ENCODE measurements at regions not wholly inside any gene's neighbourhood (a gene's known extent, or its start where the extent isn't known, plus 50 kb on each side); places are given as distances from the start of the nearest gene placed in this dataset.

DNA sequence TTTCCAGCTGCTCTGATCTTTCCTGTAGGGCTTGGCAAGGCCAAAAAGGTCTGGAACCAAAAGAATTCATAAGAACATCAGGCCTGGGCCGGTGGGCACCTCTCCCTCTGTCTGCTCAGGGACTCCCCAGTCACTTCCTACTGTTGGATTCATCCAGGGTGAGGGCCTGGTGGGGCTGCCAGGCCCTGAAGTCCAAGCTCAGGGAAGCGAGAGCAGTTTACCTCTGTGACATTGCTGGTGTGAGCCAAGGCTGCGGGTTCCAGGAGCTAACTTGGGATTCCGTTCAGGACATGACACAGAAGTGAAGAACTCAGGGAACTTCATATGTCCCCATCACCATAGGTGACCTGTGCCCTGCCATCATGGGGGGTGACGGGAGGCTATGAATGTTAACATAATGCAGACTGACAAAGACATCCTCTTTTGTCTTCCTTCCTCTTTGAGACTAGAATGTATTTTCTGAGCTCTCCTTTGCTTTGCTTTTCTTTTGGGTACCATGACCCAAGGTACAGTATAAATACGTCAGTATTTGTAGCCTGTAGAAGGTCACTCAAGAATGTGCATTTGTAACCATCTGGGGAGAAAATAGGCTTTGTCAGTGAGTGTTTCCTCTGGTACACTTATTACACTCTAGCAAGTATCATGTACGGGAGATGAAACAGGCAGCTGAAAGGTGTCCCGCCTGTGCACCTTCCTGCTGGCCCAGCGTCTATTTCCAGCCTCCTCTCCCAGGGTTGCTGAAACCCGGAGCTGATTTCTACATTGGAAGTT lies 130.5 kb upstream of the SLC1A4 start:
- peak; percentile 65 for DNase-seq (ENCODE audit: low read depth)
- no peak for TF ChIP-seq POLR2A (IDR thresholded peaks at IDR 0.05; ENCODE audit: extremely low read depth, insufficient read length)
- TF ChIP-seq, protein P1, sequence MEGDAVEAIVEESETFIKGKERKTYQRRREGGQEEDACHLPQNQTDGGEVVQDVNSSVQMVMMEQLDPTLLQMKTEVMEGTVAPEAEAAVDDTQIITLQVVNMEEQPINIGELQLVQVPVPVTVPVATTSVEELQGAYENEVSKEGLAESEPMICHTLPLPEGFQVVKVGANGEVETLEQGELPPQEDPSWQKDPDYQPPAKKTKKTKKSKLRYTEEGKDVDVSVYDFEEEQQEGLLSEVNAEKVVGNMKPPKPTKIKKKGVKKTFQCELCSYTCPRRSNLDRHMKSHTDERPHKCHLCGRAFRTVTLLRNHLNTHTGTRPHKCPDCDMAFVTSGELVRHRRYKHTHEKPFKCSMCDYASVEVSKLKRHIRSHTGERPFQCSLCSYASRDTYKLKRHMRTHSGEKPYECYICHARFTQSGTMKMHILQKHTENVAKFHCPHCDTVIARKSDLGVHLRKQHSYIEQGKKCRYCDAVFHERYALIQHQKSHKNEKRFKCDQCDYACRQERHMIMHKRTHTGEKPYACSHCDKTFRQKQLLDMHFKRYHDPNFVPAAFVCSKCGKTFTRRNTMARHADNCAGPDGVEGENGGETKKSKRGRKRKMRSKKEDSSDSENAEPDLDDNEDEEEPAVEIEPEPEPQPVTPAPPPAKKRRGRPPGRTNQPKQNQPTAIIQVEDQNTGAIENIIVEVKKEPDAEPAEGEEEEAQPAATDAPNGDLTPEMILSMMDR (IDR thresholded peaks at IDR 0.05; ENCODE audit: low read depth, low read length): no peak
- TF ChIP-seq, protein P2, sequence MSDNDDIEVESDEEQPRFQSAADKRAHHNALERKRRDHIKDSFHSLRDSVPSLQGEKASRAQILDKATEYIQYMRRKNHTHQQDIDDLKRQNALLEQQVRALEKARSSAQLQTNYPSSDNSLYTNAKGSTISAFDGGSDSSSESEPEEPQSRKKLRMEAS (IDR thresholded peaks at IDR 0.05; ENCODE audit: low read depth, low read length): no peak
- TF ChIP-seq MYC (IDR thresholded peaks at IDR 0.05; ENCODE audit: low read depth, low read length): no peak
- H3K4me3 ChIP-seq (ENCODE audit: low read depth, low read length): peak overlapping the region; percentile 30

DNA sequence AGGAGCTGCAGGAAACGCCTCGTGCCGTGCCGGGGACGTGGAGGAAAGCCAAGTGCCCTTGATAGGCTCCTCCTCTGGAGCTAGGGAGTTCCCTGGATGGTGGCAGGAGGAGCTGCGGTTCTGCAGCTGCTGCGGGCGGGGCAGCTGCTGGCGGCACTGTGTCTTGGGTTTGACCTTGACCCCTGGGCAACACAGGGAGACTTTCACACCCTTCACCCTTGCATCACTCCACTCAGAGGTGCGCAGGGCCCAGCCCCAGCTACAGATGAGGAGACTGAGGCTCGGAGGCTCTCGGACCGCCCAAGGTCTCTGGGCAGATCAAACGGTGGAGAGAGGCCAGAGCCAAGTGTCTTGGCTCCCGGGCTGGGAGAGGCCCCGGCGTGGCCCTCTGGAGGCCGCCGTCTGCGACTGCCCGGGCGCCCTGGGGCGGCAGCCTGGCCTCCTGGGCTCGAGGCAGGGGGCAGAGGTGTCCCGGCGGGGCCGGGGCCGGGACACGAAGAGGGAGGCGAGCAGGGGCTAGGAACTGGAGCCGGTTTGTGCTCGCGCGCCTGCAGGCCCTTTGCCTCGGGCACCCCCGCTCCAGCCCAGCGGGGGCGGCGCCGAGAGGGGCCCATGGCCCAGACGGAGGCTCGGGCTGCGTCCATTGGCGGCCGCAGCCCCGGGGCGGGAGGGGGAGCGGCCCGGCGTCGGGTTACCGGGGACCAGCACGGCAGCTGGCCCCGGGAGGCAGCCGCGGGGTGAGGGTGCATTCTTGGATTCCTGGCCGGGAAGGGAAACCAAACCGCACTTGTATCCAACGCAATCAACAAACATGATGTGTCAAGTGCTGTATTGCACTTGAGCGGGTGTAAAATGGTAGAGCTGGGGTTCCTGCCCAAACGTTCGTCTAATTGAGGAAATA lies 129.6 kb upstream of the SLC1A4 start:
- H3K4me3 ChIP-seq (ENCODE audit: low read depth, low read length): peak overlapping the region; percentile 55
- peak; percentile 91 for DNase-seq (ENCODE audit: low read depth)
- TF ChIP-seq, protein P2 (IDR thresholded peaks at IDR 0.05; ENCODE audit: low read depth, low read length): 0 out of 2 replicates have a peak, but pooled peaks have one; percentile 51
- TF ChIP-seq, protein P1 (IDR thresholded peaks at IDR 0.05; ENCODE audit: low read depth, low read length): no peak
- peak; percentile 65 for TF ChIP-seq POLR2A (IDR thresholded peaks at IDR 0.05; ENCODE audit: extremely low read depth, insufficient read length)
- TF ChIP-seq MYC (IDR thresholded peaks at IDR 0.05; ENCODE audit: low read depth, low read length): no peak; the same call in 1 of the 2 replicates

DNA sequence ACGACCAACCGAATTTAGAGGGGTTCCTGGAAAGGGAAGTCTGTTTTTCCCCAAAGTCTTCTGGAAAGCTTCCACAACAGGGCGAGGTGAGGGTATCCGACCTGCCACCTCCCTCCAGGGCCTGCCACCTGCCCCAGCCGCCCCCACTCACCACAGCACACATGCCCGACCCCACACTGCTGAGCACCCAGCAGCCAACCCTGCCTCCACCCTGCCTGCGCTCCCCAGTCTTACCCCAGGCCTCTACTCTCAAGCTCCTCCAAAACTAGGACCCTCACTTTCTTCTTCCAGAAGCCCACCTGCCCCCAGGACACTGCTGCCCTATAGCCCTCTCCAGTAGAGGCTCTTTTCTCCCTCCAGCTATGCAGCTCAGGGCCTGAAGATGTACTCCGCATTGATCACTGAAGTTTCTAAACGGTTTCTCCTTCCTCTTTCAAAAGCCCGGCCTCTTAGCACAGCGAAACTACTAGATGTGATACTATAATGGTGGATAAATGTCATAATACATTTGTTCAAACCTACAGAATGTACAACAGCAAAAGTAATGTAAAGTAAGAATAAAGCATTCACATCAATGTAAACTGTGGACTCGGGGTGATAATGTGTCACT lies 128.8 kb upstream of the SLC1A4 start:
- H3K4me3 ChIP-seq (ENCODE audit: low read depth, low read length): peak overlapping the region; percentile 55
- DNase-seq (ENCODE audit: low read depth): peak; percentile 70
- TF ChIP-seq MYC (IDR thresholded peaks at IDR 0.05; ENCODE audit: low read depth, low read length) (no peak; the same call in 1 of the 2 replicates), POLR2A (IDR thresholded peaks at IDR 0.05; ENCODE audit: extremely low read depth, insufficient read length) (no peak)
- TF ChIP-seq, protein P1 (IDR thresholded peaks at IDR 0.05; ENCODE audit: low read depth, low read length): no peak
- TF ChIP-seq, protein P2 (IDR thresholded peaks at IDR 0.05; ENCODE audit: low read depth, low read length): no peak

DNA sequence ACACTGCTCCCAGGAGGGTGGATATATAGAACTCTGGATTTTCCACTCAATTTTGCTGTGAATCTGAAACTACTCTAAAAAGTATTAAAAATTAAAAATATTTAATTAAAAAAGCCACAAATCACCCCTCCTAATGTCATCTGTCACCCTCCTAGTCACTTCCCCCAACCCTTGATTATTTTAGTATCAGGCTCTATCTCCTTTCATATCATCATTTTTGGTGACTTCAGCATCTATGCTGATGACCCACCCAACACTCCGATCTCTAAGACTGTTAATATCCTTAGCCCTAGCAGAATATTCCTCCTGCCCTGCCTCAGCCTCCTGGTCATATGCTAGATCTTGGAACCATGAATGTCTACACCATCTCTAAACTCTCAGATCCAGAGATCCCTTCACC lies 128.3 kb upstream of the SLC1A4 start:
- peak overlapping the region; percentile 55 for H3K4me3 ChIP-seq (ENCODE audit: low read depth, low read length)
- DNase-seq (ENCODE audit: low read depth): no peak
- TF ChIP-seq, protein P2 (IDR thresholded peaks at IDR 0.05; ENCODE audit: low read depth, low read length): no peak
- TF ChIP-seq, protein P1 (IDR thresholded peaks at IDR 0.05; ENCODE audit: low read depth, low read length): no peak
- TF ChIP-seq POLR2A (IDR thresholded peaks at IDR 0.05; ENCODE audit: extremely low read depth, insufficient read length) (no peak), MYC (IDR thresholded peaks at IDR 0.05; ENCODE audit: low read depth, low read length) (no peak)

Data from NB4 (cell line).